HG02623 (cell line): ENCODE measurements at regions not wholly inside any gene's neighbourhood (a gene's known extent, or its start where the extent isn't known, plus 50 kb on each side); places are given as distances from the start of the nearest gene placed in this dataset.

Experiments
- ATAC-seq: cut with Tn5 transposase; IDR thresholded peaks from one replicate; pipeline ENCODE4 v1.9.1; 2021; ENCODE audit warnings: moderate library complexity; ENCODE audit not compliant: unreplicated experiment

GRCh38 chr14:96931751-96932150 is 134.6 kb downstream of the VRK1 start:
- no peak for ATAC-seq

DNA sequence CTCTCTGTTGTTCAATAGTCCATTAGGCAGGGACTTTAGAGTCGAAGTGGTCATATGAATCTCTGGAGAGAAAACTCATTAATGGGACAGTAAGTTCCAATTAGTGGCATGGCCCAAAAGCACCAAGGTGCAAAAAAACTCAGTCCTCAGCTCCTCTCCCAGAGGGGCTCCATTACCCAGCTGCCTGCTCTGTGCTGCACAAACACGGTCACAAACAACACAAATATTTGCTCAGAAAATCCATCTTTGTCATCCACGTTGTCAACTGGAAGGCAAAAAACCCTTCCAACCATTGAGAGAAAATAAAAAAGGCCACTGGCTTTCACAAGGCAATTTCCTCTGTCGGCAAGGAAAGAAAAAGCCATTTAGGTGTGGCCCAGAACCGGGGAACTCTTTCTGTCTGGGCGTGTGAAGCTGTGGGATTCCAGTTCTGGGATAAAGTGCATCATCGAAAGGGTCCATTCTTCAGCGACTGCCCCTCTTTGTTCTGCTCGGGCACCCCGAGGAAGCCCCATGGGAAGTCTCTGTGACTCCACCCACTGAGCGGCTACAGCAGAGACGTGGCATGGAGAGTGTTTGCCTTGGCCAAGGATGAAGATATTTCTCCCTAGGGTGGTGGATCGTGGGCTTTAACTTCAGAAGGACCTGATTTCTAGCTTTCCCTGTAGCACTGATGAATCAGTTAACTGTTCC is 137.6 kb downstream of the VRK1 start:
- no peak for ATAC-seq

- no peak for ATAC-seq
These were observed 141.8 kb downstream of the VRK1 start for GRCh38 chr14:96938946-96939345.

DNA sequence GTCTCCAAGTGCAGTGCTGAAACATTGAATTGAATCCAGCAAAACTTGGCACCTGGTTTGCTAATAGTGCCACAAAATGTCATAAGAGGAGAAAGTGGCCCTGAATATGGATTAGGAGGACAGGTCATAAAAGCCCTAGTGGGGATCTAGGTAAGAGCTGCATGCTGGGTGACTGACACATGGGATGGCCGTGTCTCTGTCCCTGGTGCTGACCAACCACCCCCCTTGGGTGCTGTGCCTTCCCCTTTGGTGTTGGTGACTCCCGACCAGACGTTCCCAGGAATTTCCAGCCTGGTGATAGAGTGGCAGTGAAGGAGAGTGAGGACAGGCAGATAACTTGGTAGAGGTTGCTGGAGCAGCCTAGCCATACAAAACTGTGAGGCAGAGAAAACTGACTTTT is 142.8 kb downstream of the VRK1 start:
- ATAC-seq, result no peak

DNA sequence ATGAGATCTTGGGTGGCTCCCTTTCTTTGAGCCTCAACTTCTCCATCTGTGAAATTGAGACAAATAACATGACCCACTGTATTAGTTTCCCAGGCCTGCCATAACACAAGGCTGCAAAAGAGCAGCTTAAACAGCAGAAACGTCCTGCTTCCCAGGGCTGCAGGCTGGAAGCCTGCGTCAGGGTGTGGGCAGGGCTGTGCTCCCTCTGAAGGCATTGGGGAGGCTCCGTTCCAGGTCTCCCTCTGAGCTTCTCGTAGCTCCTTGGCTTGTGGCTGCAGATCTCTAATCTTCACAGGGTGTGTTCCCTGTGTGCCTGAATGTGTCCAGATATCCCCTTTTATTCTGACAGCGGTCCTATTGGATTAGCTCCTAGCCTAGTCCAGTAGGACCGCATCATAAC is 147.1 kb downstream of the VRK1 start:
- no peak for ATAC-seq

DNA sequence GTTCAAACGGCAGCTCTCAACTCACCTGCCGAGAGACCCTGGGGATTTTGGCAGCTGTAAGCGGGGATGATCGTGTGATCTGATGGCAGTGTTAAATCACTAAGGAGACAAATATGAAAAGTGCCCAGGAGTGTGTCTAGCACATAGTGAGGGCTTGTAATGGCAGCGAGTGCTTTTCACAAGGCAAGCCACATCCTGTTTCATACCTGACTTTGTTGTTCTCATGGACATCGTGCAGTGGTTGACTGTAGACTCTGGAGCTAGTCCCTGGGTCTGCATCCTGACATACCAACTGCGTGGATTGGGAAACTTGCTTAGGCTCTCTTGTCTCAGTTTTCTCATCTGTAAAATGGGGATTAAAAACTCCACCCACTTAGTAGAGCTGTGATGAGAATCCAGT is 148.5 kb downstream of the VRK1 start:
- no peak for ATAC-seq

DNA sequence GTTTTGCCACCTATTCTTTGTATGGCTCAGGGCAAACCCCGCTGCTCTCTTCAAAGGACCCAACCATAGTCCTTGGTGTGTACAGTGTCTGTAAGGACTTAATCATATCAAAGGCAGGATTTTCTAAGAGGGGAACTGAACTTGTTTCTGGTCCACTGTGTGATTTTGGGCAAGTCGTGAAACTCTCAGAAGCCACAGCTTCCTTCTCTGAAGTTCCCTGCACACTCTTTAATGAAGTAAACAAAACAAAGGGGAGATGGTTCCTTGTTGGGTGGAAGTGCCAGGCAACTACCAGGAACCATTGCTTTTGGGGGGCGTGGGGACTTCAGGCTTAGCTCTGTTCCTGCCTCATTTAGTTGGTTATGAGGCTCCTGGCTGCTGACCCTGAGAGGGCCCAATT is 152.4 kb downstream of the VRK1 start:
- ATAC-seq, result no peak

DNA sequence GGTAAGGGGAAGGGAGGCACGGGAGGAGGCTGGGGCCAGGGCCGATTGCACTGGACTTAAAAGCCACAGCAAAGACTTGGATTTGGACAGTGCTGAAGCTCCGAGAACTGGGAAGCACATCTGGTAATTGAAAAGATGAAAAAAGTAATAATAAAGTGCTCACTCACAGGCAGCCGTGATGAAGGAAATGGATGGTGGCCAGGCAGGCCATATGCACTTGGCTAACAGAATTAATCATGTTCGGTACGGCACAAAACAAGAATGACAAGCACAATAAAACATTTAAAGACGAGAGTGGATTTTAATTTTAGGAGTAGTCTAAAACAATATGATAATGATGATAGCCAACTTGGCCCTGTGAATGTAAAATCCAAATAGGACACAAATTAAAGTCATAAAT is 154.3 kb downstream of the VRK1 start:
- no peak for ATAC-seq

DNA sequence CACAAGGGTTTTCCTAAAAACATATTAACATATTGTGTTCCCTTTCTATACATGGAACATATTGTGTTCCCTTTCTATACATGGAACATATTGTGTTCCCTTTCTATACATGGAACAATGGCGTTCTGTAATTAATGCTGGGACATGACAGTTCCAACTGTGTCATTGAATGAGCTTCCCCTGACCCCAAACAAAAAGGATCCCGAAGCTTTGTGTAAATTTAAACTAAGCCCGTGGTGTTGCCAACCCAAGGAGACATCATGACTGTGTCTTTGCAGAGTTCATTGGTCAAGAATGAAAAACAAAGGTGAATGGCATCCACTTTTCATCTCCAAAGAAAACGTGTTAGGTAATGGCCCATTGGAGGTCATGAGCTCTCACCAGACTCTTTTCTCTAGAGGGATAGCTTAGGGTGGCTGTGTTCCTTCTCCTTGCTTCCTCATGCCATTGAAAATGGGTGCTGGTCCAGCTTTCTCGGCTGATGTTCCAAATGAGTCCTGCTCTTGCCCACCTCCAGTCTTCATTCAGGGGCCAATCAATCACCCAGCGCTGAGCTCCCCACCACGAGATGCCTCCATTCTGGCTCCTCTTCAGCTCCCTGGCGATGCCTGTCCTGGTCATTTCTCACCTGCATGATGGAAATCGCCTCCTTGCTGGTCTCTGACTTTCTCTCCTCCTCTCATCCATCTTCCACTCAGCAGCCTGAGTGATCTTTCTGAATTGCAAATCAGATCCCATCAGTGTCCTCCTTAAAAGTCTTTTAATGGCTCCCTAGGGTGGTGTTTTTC is 156.1 kb downstream of the VRK1 start:
- ATAC-seq, result no peak

- ATAC-seq, result no peak
These were observed 156.6 kb downstream of the VRK1 start for GRCh38 chr14:96953875-96954185.

DNA sequence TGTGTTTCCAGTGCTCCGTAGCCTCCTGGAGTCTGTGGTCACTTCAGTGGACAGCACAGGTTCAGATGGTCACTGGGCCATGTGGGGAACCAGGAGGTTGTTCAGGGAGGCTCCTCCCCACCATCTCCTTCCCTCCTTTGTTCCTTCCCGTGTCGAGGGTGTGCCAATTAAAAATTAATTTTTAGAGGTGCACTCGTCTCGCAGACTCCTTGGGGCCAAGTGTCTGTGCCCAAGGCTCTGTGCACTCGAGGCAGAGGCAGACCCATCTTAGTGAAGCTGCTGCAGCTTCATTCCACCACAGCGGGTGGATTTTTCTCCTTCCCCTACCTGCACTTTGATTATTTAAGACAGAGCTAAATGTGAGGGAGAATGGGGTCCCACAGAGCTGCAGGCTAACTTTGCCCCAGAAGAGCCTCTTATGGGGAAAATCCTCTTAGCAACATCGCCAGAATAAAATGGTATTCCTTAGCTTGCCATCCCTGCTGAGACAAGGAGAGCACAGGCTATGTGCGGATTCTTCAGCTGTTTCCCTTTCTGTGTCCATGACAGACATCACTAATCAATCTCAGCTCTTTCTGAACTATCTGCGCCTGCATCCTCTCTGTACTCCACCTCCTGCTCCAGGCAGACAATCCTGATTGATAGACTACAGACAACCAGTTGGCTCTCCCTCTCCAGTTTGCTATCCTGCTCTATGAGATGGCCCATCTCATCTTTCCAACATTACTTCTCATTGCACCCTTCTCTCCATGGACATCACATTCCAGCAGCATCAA is 159.5 kb downstream of the VRK1 start:
- no peak for ATAC-seq

DNA sequence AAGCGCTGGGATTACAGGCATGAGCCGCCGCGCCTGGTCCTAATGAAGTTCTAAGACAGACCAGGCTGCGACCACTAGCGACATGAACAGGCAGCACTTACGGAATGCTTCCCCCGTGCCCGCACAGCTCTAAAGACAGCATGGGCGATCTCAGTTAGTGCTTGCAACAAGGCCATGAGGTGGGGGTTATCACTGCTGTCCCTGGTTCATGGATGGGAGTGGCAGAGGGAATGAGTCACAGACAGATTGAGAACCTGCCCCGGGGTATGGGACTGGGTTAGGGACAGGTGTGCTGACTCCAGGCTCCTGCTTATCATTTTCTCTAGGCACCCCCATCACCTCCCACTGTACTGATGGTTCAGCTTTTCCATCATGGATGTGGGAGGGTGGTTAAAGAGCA is 160.9 kb downstream of the VRK1 start:
- ATAC-seq, result no peak

GRCh38 chr14:96959992-96960391 is 162.8 kb downstream of the VRK1 start:
- no peak for ATAC-seq

GRCh38 chr14:96960598-96961116 is 163.5 kb downstream of the VRK1 start:
- no peak for ATAC-seq

- ATAC-seq, result no peak
These were observed 164.7 kb downstream of the VRK1 start for GRCh38 chr14:96961895-96962294.

DNA sequence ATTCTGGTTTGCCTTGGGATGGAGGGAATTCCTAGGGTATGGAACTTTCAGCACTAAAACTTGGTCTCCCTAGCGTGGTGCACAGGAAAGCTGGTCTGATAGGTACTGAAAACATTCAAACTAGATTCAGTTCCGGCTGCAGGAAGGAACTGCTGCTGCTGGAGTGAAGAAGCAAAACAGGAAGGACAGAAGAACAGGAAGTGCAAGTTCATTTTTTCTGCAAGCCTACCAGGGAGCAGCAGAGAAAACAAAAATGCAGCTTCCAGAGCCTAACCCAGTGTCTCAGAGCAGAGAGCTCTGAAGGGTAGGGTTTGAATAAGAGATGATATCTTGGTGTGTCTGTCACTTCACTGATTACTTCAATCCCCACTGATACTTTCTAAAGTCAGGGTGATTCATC is 165.2 kb downstream of the VRK1 start:
- ATAC-seq, result no peak

DNA sequence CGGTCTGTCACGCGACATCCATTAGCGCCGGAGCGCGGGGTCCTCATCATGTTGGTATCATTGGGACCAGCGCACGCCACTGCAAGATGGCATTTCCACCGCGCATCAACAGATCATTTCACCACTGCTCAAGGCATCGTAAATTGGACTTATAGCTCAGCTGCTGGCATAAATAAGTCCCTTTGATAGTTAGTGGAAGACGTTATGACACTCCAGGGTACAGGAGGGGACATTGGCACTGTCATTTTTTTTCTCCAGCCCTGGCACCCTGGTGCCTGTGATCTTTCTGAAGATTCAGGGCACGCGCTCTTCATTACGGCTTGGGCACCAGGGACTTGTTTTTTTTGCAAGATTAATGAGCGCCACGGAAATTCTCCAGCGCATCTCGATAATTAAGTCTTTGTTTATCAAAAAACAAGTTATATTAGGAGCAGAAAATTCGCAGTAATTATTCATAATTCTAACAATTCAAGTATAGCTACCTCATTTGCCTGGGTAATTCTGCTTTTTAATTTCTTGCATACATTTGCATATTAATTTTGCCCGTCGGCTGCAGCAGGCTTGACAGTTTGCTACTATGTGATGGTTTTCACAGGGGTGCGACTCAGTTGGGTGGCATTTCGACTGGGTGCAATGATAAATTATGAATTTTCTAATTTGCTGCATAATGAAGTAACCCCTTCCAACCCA is 167.7 kb downstream of the VRK1 start:
- no peak for ATAC-seq

GRCh38 chr14:96965885-96966595 is 168.9 kb downstream of the VRK1 start:
- ATAC-seq, result no peak

DNA sequence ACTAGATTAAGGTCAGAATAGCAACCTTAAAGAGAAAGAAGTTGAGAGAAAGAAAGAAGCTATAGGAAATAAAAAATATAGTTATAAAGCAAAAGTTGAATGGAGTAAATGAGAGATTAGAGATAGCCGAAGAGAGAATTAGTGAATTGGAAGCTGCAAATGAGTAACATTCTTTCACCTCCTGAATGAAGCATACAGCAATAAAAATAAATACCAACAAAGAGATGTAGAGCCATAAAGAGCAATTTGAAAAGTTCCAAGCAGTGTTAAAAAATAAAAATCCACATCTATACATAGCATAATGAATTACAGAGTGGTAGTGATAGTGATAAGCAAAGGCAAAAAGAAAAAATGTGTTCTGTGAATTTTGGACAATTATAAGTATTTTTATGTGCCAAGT is 177.9 kb downstream of the VRK1 start:
- no peak for ATAC-seq

DNA sequence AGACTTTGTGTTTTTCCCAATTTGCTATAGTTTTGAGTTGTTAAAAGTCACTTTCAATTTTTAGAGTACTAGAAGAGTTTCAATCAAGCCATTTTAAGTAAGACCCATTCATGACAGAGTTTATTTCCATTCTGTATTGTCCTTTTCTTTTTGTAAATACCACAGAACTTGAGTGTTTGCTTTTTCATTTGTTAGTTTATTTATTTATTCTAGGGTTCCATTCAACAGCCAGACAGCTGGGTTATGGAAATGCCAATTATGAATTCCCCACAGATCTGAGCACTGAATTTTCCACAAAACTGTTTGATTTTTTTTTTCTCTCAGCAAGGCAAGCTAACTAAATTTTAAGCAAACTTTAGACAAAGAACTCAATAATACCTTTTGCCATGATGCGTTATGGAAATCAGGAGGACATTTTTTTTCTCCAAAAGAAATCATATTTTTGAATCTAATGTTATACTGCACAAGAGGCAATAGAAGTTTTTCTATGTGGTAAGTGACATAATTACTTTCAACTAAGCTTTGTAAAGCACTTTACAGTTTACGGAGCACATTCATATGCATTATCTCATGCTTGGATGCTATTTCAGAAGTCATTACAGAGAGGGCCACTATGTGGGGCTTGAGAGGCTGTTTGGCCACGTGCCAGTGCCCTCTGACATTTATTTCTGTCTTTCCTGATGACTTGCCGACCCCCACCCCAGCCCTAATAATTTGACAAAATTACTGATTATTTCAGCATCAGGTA is 181.5 kb downstream of the VRK1 start:
- no peak for ATAC-seq
